Fibroblast of mammary gland (primary cell): ENCODE measurements at regions not wholly inside any gene's neighbourhood (a gene's known extent, or its start where the extent isn't known, plus 50 kb on each side); places are given as distances from the start of the nearest gene placed in this dataset.
"Not testable (repeated sequence)": the region's sequence is repeated elsewhere in the genome, so short reads cannot be mapped to it uniquely, and the experiment has no call there.

ENCODE experiments used
- DNase-seq: peaks from one replicate; pipeline ENCODE4 v3.0.0-alpha.2; 2010; ENCODE audit warnings: low read depth
- H3K4me3 ChIP-seq: 2 replicates; pipeline ENCODE4 v1.5.1; 2011; ENCODE audit warnings: low read depth, mild to moderate bottlenecking, low read length, moderate library complexity; ENCODE audit not compliant: control insufficient read depth
- CTCF ChIP-seq: conservative IDR thresholded peaks from 2 replicates; pipeline ENCODE4 v1.5.1; 2011; ENCODE audit warnings: low read depth, low read length, inconsistent platforms; ENCODE audit not compliant: control insufficient read depth, insufficient read depth

GRCh38 chr16:9153502-9153864 is 62.0 kb downstream of the HAPSTR1 start:
- TF ChIP-seq CTCF: no peak
- DNase-seq: no peak
- no peak overlapping the region for H3K4me3 ChIP-seq

GRCh38 chr16:9154567-9155410 is 63.3 kb downstream of the HAPSTR1 start:
- TF ChIP-seq CTCF: no peak
- DNase-seq: no peak
- H3K4me3 ChIP-seq: no peak overlapping the region

GRCh38 chr16:9155871-9156270 is 64.4 kb downstream of the HAPSTR1 start:
- TF ChIP-seq CTCF: no peak
- DNase-seq: no peak
- H3K4me3 ChIP-seq: no peak overlapping the region

GRCh38 chr16:9159839-9160550 is 68.6 kb downstream of the HAPSTR1 start:
- TF ChIP-seq CTCF: peak; percentile 65
- DNase-seq: peak; percentile 62

GRCh38 chr16:9160551-9160911 is 69.1 kb downstream of the HAPSTR1 start:
- no peak overlapping the region for H3K4me3 ChIP-seq
- TF ChIP-seq CTCF: no peak
- no peak for DNase-seq

More at GRCh38 chr16:9159839-9160550, 68.6 kb downstream of the HAPSTR1 start:
- H3K4me3 ChIP-seq: no peak overlapping the region

- no peak for DNase-seq
- TF ChIP-seq CTCF: no peak
- no peak overlapping the region for H3K4me3 ChIP-seq
Observed at GRCh38 chr16:9165681-9166080, 74.2 kb downstream of the HAPSTR1 start.

- H3K4me3 ChIP-seq, DNase-seq: not testable (repeated sequence)
Observed at GRCh38 chr16:9166326-9166993, 75.0 kb downstream of the HAPSTR1 start.
